LoVo (cell line): ENCODE measurements at regions not wholly inside any gene's neighbourhood (a gene's known extent, or its start where the extent isn't known, plus 50 kb on each side); places are given as distances from the start of the nearest gene placed in this dataset.
"Not testable (repeated sequence)": the region's sequence is repeated elsewhere in the genome, so short reads cannot be mapped to it uniquely, and the experiment has no call there.

Source experiments
- DNase-seq: peaks from one replicate; pipeline ENCODE4 v3.0.0-alpha.2; 2016; ENCODE audit warnings: low spot score

DNA sequence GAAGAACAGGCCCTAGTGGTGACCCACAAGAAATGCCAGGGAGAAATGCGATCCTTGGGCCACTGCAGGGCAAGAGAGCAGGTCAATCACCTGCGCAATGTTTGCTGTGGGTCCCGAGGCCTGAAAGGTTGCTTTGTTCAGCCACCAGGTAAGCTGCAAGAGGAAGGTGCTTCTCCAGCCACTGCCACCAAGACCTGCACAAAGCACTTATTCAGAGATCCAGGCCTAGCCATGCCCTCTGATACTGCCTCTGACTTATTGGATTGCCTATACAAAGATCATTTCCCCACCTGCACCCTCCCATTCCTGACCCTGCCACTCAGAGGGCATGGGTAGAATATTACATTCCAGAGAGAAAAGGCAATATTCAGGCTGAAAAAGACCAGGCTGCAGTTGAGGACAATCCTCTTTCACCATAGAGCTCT, 349.4 kb upstream of the NFIA start:
- DNase-seq: no peak

DNA sequence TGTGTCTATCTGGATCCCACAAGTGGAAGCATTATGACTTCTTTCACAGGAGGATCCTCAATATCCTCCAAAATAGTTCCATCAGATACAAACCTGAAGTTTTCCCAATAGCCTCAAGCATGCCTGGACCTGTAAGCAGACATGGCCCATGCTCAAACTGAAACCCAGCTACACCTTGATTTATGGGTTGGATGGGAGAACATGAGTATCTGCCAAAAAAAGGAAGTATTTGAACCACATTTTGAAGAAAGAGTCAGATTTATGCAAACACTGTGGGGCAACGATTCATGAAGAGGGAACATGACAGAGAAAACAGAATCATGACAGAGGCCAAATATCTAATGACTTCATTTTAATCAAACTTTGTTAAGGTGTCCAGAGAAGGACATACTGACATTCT, 351.0 kb upstream of the NFIA start:
- no peak for DNase-seq

DNA sequence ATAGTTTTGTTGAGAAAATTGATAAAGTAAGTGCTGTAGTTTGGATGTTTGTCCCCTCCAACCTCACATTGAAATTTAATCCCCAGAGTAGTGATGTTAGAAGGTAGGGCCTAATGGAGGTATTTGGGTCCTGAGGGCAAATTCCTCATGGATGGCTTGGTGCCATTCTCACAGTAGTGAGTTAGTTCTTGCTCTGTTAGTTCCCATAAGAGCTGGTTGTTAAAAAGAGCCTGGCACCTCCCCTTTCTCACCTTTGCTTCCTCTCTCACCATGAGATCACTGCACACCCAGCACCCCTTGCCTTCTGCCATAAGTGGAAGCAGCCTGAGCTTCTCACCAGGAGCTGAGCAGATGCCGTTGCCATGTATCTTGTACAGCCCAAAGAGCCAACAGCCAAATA, 354.8 kb upstream of the NFIA start:
- DNase-seq: no peak

DNA sequence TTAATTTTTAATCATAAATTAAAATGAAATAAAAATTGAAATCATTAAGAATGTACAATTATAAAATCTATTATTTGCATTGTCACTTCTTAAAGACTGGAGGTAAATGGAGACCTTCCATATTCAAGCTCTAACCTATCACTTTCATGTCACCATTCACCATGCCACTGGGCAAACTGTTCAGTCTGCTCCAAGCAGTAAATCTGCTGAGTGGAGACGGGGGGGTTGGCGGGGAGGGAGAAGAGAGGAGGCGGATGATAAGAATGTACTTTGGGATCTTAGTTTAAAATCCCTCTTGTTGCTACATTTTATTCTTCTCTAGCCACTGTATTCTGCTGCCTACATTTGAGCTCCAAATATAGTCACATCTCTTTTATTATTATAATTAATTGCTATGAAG, 365.9 kb upstream of the NFIA start:
- no peak for DNase-seq

DNA sequence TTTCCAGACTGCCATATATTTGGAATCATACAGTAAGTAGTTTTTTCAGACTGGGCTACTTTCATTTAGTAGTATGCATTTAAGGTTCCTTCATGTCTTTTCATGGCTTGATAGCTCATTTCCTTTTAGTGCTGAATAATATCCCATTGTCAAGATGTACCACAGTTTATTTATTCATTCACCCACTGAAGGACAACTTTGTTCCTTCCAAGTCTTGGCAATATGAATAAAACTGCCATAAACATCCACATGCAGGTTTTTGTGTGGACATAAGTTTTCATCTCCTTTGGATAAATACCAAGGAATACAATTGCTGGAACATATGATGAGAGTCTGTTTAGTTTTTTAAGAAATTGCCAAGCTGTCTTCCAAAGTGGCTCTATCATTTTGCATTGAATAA, 366.4 kb upstream of the NFIA start:
- DNase-seq: no peak

DNA sequence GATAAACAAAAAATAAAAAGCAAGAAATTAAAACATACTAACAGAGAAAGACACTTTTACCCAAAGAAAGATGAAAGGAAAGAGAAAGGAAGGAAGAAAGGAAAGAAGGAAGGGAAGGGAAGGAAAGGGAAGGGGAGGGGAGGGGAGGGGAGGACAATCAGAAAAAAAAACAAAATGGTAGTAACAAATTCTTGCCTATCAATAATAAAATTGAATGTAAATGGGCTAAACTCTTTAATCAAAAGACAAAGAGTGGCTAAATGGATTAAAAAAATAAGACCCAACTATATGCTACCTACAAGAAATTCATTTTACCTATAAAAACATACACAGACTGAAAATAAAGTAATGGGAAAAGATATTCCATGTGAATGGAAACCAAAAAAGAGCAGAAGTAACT, 372.9 kb upstream of the NFIA start:
- no peak for DNase-seq

DNA sequence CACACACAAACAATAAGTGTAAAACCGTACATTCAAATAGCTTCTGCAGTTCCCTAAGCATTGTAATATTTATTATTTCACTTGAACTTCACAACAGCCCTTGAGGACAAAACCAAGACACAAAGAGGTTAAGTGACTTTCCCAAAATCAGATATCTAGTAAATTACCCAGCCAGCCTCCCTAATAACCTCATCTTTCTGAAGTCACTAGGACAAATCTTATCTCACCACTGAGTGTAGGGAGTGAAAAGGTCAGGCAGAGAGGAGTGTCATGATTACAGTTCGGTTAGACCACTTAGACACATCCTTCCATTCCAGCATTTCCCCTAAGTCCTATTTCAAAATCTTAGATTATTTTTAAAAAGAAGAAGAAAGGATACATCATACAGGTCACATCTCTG, 377.3 kb upstream of the NFIA start:
- DNase-seq: no peak

DNA sequence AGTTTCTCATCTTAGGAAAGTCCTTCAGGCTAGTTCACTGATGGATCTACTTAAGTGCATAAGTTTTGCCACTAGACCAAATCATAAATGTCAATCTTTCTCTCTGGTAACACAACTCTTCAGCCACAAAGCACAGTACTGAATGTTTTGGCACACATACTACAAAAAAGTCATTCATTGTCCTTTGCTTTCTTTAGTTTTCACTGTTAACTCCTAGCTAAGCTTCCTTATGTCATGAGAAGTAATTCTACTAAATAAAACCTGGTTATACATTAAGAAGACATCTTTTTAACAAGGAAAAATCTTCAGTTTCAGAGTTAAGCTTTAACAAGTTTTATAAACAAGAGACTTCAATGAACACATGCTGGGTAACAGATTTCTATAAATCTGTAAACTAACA, 379.2 kb upstream of the NFIA start:
- no peak for DNase-seq

DNA sequence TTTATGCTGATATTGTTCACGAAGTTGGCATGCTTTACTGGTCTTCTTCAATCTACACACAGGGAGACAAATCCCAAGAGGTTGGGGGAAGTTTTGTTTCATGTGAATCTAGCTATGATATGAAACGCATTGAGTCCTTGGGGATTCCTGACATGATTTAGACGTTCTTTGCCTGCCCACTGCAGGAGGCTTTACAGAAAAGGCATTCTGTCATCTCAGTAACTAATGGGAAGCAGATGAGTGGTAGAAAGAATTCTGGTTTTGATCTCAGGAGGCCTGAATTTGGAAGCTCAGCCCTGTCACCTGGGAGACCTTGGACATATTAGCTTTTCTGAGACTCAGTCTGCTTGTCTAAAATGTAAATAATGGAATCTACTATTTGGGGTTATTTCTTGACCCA, 383.0 kb upstream of the NFIA start:
- DNase-seq: no peak

DNA sequence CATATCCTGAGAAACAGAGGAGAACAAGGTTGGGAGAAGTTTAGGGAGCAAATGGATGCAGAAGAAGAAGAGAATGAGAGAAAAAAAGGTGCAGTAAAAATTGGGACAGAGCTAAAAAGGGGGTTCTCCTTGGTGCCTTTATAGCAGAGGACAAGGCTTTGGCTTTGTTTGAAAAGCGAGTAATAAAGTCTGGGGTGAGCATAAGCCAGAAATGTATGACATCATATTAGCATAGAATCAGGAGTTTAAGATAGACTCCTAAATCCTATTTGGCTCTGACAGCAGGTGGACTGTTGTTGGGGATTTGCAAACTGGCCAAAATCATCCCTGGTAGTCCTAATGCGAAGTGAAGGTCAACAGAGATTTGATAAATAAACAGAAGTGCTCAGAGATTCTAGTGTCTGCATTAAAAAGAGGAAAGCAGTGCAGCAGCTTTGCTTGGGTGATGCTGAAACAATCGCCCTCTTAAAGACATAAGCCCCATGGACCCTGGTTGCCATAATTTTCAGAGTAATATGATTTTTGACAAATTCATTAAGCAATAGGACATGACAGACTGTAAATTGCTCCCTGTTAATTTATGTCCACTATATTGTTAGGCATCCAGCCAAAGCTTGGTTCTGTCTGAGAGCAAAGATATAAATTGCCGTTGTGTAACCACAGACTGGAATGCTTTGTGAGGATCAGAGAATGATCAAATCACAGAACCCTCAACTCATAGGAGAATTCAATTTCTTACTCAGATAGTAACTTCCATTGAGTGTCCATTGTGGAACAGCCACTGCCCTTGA, 385.0 kb upstream of the NFIA start:
- no peak for DNase-seq

DNA sequence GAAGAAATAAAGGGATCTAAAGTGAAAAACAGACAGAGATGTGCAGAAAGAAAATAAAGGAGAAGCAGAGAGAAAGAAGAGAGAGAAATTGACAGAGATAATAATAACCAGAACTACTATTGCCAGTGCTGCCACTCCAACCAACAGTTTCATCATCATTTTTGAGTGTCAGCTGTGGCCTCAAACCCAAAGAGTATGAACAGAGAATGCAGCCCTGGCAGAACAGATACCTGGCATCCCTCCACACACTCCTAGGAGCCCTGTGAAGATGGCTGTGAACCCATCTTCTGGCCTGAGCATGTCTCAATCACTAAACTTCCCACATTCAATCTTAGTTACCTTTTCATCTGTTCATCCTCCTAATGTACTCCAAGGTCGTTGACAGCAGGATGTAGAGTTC, 385.8 kb upstream of the NFIA start:
- no peak for DNase-seq

DNA sequence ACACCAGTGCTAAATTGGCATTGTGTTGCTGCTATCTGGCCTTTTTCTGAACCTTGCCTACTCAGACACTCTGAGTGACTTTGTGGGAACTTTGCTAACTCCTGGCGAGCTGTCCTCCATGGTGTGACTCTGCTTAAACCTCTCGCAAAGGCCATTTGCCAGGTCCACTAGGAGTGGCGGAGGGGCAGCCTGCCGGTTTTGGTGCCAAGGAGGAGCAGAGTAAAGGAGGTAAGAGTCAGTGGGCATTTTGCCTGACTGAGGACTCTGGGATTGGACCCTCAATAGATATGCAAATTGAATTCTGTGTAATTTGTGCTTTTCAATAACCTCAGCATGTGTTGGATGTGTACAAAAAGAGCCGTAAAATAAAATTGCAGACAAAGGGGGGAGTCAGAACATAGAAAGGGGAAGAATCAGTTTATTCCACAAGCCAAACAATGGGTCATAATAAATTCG, 386.6 kb upstream of the NFIA start:
- DNase-seq: no peak

DNA sequence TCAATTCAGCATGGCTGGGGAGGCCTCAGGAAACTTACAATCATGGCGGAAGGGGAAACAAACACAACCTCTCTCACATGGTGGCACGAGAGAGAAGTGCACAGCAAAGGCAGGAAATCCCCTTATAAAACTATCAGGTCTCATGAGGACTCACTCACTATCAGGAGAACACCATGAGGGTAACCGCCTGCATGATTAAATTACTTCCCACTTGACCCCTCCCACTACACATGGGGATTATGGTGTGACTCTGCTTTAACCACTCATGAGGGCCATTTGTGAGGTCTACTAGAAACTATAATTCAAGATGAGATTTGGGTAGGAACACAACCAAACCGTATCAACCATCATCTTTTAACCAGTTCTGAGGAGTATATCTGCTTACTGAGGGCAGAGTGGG, 387.4 kb upstream of the NFIA start:
- no peak for DNase-seq

DNA sequence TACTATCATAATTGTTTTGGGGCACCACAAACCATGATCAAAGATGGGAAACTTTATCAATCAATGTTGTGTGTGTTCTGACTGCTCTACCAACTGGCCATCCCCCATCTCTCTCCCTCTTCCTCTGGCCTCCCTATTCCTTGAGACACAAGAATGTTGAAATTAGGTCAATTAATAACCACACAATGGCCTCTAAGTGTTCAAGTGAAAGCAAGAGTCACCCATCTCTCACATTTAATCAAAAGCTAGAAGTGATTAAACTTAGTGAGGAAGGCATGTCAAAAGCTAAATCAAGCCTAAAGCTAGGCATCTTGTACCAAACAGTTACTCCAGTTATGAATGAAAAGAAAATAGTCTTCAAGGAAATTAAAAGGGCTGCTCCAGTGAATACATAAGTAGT, 390.3 kb upstream of the NFIA start:
- DNase-seq: no peak

DNA sequence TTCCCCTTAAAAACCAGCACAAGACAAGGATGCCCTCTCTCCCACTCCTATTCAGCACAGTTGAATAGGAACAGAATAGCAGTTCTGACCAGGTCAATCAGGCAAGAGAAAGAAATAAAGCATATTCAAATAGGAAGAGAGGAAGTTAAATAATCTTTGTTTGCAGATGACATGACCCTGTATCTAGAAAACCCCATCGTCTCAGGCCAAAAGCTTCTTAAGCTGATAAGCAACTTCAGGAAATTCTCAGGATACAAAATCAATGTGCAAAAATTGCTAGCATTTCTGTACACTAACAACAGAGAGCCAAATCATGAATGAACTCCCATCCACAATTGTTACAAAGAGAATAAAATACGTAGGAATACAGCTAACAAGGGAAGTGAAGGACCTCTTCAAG, 394.1 kb upstream of the NFIA start:
- DNase-seq: not testable (repeated sequence)

DNA sequence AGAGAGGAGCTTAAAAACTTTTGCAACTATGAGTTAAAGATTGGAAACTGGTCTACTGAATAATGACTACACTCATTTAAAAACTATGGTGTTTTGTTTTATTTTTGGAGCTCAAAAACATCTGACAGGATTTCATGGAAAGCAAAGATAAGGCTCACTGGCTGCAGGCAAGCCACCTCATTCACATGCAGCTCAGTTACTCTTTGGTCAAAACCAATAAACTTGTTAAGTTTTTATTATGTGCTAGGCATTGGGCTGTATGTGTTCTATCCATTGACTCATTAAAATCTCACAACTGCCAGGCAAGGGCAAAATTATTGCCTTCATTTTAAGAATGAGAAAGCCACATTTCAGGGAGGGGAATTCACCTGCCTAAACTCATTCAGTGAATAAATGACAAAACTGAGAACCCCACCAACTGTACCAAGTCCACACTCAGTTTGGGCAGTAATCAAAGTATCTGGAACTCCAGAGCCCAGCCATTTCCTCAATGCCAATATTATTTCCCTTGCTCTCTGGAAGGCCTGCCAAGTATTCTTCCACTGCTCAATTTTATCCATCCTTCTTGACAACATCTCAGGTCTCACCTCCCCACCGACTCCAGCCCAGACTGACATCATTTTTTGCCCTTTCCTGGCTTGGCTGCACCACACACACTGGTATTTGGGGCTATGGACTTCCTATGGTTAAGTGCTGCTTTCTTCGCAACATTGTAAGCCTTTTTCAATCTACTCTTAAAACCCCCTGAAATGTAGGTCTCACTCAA, 401.1 kb upstream of the NFIA start:
- no peak for DNase-seq

DNA sequence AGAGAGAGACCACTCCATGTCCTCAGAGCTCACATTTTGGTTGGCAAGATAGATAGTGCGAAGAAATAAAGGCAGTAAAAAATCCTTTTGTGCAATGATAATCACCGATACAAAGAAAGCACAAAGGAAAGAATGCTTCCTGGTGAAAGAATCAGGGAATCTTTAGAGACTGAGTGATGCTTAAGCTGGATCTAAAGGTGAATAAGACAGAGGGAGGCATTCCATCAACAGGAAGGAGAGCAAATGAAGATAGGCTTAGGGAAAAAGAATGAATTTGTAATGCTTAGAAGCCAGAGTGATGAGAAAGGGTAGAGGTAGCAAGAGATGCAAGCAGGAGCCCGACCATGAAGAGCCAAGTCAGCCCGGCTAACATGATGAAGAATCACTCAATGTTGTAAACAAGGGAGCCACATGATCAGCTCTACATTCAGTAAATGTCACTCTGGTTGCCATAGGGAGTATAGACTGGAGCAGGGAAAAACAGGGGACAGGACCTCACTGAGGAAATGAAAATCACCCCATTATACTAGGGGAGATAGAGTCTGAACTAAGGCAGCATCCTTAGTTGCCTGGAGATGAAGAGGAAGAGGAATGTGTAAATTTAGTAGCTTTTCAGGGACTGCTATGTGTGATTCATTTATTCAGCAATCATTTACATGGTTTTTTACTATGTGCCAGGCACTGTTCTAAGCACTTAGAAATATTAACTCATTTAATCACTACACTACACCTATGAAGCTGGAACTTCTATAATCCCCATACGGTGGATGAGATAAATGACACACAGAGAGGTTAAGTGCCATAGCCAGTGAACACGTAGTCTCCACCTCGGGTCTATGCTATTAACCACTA, 402.6 kb upstream of the NFIA start:
- no peak for DNase-seq

DNA sequence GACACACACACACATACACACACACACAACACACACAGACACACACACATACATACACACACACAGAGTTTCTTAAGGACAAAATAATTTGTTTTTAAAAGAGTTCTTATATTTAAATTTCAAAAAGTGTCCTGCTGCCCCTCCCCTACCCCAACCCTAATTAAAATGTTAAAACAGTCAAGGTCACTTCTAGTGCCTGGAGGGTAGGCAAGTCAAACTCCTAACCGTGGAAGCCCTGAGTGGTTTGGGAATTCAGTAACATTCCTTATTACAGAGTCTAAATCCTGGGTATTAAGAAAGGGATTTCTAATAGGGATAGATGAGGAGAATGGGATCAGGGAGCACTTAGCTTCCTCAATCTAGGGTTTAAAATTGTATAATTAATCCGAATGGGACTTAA, 403.6 kb upstream of the NFIA start:
- no peak for DNase-seq

DNA sequence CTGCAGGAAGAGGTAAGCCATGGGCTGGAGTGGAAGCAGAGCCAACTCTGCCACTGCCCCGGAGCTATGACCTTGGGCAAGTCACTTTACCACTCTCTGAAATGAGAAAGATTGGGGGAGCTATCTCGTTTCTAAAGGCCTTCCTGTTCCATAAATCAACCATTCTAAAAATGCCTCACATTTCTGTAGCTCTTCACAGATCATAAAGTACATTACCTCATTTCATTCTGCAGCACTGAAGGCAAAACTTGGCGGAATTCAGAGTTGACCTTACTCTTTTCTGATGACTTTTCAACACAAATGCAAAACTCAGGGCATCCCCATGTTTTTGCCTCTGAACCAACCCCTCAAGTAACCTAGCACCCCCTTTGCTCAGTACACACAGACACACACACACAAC, 404.0 kb upstream of the NFIA start:
- no peak for DNase-seq

DNA sequence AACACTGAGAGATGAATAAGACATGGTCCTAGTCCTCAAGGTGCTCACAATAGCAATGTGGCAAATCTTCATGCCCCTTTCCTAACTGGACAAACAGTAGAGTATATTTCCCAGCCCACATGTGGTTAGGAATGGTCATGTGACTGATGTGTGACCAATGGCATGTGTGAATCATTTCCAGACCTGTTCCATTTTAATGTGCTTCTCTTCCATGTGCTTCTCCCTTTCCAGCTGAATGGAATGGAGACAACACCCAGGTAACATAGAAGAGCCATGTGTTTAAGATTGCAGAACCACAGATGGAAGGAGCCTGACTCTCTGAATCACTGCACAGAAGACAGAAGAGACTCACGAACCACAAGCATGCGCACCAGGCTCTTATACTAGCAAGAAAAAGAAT, 409.9 kb upstream of the NFIA start:
- no peak for DNase-seq

DNA sequence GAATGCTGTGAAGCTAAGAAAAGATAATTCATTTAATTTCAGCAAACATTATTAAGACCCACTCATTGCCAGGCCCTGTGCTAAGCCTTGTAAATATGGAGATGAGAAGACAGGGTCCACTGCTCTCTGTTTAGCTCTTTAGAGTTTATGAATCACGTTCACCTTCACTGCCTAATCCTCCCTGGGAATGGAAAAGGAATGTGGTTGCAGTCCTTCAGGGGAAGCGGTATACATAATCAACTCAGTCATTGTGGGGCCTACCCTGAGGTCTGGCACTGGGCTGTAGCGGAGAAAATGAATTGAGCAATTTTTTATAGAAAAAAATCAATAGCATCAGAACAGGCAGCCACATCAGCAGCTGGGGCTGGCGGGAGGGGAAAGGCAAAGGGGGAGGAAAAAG, 412.1 kb upstream of the NFIA start:
- DNase-seq: no peak

DNA sequence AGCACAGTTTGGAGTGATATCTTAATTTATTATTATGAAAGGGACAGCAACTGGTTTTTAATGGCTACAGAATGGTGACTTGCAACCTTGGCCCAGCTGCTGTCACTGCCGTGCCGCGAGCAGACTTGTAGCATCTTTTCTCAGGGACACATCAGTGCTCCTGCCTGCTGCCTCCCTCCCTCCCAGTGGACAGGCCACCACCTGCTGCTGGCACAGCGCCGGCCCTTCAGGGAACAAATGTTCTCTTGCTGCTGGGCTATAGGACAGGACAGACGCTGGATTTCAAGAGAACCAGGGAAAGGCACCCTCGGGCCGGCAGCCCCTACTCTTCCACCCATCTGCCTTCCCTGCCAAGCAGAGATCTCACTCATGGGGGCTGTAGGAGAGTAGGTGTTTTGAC, 413.8 kb upstream of the NFIA start:
- no peak for DNase-seq

DNA sequence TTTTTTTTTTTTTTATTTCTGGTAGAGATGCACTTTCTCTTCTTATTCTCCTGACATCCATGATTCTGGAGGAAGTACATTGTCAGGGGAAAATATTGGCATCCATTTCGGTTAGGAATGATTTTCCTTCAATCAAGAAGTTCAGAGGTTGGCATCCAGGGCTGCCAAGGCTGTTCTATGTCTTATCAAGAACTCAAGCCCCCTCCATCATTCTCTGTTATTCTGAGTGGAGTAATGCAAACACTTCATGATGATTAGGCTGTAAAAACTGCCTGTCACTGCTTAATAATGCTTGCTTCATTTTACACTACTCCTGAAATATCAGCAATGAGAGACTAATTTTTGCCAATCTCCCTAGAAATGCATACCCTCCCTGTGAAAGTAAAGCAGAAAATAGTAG, 417.1 kb upstream of the NFIA start:
- DNase-seq: no peak
